Activated CD4-positive, alpha-beta T cell treated with anti-CD3 and anti-CD28 coated beads, Interleukin-2, Interleukin-6, amounts not matched to agents 100 ng/mL and 50 ng/mL, durations not matched to agents 16 hours and 8 hours (primary cell): ENCODE measurements at regions not wholly inside any gene's neighbourhood (a gene's known extent, or its start where the extent isn't known, plus 50 kb on each side); places are given as distances from the start of the nearest gene placed in this dataset.
"Not testable (repeated sequence)": the region's sequence is repeated elsewhere in the genome, so short reads cannot be mapped to it uniquely, and the experiment has no call there.

Experiments used
- DNase-seq: peaks from one replicate; pipeline ENCODE4 v3.0.0-alpha.2; 2020

DNA sequence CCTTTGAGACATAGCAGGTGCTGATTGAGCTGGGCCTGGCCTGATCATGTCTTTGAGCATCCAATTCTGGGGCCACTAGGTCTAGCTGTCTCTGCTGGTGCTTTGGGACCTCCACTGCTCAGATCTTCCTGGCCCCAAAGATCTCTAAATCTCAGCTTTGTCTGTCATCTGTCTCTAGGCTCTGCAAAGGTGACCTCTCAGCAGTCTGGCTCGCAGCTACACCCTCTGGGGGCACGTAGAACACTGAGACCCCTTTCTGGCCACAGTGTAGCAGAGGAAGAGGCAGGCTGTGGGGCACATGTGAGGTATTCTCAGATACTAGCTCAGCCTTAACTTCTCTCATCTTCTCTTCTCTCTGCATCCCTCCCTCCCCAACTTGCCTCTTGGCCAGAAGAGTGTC, 298.1 kb upstream of the PLGLB1 start:
- DNase-seq: not testable (repeated sequence)

DNA sequence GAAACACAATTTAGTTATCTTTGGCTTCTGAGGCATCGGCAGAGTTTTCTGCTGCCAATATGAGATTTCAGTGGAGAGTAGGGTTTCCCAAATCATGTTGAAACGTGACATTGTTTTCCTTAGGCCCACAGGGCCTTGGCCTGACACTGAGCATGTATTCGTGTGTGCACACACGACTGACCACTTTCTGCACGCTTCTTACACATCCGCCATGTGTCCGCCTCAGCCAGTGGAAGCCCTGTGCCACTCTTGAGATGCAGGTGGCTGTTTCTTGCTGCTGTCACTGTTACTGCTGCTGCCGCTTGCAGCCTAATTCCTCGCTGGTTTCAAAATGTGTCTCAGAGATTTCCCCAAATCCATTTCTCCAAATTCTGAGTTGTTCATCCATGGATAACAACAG, 299.6 kb upstream of the PLGLB1 start:
- DNase-seq: not testable (repeated sequence)

DNA sequence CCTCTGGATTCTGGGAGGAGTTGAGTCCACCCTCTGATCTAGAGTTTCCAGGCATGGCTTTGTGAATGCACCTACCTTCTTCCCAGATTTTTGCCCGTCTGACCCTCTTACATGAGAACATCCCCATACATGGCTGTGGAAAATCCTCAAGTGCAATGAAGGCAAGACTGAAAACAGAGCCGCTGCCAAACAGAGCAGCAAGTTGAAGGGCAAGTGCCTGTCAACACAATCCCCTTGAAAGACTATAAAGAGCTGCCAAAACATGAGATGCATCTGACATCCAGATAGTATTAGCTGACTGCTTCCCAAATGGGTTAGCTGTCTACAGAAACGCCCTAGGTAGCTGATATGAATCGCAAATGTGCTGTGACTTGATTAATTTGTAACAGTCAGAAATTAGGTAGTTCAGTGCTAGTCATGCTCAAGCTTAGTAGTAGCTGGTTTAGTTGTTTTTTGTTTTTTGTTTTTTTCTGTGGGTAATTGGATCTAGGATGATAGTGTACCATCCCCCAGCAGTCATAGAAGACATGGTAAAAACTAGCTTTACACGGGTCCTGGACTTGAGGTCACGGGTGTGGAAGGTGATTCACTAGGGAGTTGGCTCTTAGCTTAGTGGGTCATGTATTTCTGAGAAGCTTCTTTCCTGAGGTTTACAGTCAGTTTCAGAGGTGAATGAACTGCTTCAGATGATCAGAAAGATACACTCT, 302.8 kb upstream of the PLGLB1 start:
- peak; percentile 46 for DNase-seq

DNA sequence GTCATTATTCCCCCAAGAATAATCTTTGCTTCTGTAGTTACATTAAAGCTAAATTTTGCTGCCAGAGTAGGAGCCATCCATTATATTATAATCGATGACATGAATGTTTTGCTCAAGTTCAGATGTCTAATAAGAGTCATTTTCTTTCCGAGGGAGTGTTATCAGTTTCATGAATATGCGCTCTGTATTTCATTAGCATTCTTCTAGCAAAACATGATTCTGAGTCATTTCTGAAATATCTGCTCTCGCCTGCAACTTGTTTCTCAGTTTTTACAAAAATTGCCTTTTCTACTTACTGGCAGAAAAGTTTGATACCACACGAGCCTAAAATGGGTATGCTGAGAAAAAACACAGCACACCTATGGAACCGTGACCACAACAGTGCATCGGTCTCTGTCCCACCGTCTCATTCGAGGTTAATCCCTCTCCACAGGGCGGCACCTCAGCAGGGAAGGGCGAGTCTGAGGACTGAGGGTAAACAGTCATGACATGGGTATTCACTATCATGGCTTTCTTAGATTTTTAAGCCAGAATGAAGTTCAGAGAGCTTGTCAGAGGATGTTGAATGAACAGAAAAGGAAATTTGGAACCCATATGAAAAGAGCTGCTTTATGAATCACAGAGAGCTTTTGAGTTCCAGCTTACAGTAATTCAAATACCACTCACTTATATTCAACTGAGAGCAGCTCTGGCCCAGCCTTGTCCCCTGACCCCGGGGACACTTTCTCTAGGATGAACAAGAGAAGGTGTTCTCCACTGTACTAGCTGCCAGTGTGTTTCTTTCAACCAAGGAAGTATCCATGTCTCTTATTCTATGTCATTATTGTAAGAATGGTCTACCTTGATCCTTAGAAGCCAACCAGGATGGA, 303.6 kb upstream of the PLGLB1 start:
- peak; percentile 70 for DNase-seq

DNA sequence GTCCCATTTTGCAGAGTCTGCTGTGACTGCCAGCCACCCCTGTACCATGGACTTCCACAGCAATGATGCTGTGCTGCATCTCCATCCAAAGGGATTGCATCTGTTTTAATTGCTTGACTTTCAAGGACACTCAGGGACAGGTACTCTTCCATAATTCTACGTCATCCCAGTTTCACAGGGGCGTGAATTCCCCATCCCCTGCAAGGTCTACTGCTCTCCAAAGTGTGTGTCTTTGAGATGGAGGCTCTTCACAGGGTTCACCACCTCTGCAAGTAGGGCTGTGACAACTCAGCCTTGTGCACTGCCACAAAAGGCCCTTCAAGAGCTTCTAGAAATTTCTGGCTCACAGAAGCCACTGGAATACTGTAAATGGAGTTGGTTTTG, 304.3 kb upstream of the PLGLB1 start:
- DNase-seq: not testable (repeated sequence)

DNA sequence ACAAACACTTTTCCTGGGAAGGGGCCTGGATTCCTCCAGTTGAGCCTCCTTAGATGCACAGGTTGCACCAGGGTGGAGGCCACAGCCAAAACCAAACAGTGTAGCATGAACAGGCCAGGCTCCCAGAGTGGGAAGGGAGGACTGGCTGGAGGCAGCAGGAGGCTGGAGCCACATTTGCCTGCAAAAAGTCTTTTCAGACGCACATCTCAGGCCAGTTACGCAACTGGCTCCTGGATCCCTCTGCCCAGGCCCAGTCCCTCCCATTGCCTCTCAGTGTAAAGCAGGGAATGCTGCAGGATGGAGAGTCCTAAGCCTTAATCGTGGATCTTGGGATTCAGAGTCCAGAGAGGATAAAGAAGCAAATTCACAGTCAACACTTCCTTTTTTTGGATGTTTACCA, 305.1 kb upstream of the PLGLB1 start:
- DNase-seq: not testable (repeated sequence)

DNA sequence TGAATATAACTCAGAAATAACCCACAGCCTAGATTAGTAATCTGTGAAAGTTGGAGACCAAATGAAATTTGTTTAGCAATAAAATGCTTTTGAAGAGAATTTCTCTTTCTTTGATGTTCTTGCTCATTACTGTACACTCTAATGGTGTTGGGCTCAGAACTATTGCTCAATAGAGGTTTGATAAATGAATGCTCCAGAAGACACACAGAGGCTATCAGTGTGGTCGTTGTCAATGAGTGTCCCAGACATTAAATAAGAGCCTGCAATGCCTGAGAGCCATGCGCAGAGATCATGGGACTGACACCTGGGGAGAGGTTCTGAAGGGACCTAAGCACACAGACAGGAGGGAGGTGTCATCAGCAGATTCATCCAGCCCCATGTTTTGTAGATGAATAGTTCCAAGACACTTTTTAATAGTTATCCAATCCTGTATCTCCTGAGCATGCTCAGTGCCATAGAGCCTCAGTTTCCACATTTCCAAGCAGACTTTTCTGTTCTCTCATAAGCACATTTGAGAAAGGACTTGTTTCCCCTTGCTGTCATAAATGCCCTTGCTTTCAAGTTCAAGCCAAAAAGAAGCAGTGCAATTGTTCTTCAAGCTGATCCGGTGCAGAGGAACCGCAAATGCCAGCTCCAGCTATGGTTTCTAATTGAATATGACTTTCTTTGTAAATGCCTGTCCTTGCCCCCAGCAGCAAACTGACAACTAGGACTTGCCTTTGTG, 306.2 kb upstream of the PLGLB1 start:
- peak; percentile 54 for DNase-seq

DNA sequence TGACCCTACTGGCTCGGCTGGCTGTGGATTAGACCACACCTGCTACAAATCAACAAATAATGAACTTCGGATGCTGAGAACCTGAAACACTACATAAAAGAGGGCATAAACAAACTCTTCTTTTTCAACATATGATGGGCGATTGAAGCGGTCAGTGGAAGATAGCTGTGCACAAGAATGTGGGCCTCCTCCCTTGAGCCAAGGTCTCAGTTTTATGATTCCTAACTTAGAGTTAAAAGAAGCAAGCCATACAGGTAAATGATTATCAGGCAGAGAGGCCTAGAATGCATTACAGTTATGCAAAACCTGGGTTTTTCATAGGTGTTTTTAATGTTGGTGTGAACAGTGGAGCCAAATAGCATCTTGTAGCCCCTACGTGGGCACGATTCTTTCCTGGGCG, 307.9 kb upstream of the PLGLB1 start:
- not testable (repeated sequence) for DNase-seq

DNA sequence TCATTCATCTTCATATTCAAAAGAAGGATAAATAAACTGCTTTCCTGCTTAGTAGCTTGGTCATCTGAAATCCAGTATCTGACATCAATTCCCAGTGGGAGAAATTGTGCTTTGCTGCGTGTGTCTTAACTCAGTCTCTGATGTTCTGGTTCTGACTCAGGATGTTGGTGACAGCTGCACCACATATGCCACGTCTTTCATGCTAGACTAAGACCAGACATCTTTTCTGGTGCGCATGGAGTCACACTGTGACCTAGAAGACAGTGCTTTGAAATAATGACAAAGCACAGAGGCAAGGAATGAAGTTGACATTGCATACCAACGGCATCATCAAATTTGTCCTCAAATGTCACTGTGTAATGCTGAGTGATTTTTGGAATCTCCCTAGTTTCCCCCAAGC, 308.8 kb upstream of the PLGLB1 start:
- not testable (repeated sequence) for DNase-seq

DNA sequence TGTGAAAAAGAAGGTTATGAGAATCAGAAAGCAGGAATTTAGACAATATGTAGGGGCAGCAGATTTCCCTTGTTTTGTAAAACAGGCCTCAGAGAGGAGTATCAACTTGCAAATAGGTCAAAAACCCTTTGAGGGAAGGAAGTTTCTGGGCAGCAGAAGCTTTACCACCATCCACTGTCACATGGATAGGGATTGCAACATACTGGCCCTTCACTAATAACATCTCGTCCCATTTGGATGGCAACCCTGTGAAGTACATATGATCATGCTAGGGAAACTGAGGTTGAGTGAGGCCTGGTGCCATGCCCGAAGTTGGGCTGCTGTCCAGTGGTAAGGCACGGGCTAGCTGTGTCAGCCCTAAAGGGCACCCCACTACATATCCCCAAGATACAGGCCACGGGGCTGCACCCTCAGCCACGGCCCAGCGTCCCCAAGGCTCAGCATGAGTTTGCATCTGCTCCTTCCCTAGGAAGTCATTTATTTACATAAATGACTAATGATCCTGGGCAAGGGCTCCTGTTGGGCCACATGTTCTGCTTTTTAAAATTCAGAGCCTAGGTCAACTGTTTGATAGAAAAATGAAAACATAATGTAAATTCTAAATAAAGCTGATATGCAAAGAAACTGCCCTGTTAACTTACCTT, 310.4 kb upstream of the PLGLB1 start:
- not testable (repeated sequence) for DNase-seq

DNA sequence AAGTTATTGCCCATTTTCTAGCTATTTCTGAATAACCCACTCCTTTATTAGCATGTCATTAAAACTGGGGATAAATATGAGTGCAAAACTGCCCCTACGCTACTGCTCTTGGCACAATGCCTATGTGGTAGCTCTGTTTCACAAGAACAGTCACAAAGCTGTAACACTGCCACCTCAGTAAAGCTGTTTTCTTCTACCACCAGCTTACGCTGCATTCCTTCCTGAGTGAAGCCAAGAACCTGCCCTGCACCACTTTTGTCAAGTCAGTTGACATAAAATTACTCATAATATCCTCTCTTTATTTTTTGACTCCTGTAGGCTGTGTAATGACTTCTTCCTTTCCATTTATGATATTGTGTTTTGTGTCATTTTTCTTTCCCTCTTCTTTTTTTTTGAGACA, 313.2 kb upstream of the PLGLB1 start:
- peak; percentile 40 for DNase-seq

DNA sequence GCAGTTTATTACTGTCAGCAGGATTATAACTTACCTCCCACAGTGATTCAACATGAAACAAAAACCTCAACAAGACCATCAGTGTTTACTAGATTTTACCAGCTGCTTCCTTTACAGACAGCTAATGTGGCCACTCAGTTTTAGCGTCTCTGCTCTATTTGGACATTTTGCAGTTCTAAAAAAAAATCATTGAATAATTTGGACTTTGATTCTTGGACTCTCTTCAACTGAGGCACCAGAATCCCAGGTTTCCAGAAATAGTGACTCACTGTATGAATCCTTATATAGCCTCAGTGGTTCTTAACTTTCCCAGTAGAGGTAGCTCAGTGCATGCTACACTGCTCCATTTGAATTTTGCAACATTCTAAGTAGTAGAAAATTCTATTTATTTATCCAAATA, 317.4 kb upstream of the PLGLB1 start:
- peak; percentile 38 for DNase-seq

DNA sequence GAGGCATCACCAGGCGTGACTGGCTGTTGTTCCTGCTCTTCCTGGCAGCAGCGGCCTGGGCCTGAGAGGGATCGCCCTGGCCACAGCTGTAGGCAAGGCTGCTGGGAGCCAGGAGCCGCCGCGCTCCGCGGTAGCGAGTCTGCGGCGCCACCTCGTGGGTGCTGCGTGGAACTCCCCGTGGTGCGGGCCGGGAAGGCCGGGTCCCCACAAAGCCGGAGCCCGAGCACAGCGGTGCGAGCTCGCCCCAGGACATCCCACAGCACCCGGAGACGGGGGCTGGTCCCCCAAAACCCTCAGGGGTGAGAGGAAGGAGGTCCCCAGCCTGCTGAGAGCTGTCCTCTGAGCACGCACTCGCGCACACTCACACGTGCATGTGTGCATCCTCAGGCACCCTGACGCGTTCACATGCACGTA, 320.0 kb upstream of the PLGLB1 start:
- DNase-seq: peak; percentile 80

DNA sequence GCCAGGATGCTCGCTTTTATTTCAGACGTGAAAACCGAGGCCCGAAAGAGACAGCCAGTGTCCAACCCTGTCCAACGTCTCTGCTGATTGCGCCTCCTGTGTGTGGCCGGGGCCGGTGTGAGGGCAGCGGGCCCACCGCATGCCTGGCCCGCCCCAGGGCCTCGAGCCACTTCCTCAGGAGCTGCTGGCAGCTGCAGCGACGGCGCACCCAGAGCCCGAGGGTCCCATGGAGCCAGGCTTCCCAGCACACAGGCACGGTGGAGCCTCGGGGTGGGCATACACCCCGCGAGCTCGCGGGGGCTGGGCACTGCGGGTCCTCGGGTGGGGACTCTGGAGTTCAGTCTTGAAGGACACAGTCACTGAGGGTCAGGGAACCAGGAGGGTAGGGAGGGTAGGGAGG, 320.5 kb upstream of the PLGLB1 start:
- DNase-seq: not testable (repeated sequence)

DNA sequence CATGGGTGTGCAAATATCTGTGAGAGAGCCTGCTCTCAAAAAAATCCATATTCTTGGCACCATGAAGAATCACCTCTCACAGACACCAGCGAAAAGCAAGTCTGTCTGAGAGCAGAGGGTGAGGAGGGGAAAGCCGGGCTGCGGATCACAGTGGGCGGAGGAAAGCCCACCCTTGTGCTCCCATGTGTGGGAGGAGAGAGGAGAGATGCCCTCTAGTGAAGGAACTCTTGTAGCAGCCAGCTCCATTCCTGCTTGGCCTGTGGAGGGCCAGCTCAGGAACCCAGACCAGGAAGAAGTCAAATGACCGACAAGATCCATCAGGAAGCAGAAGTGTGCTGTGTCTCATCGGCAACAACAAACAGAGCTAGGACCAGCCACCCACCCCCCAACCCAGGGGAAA, 321.7 kb upstream of the PLGLB1 start:
- DNase-seq: not testable (repeated sequence)

DNA sequence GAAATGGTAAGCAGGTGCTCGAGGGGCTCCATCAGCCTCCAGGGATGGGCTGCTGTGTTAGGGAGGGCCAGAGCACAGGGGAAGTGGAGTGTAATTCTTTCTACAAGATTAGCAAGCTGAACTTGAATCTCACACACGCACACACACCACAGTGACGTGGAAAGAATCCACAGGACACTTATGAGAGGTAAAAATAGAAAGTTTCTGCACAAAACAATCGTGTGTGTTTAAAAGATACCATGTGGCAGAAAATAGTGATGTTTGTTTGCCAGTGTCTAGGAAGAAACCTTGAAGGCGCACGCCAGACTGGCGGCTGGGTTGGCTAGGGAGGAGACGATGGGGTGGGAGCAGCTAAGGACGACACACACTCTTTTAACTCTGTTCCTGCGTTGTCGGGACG, 323.6 kb upstream of the PLGLB1 start:
- DNase-seq: not testable (repeated sequence)

DNA sequence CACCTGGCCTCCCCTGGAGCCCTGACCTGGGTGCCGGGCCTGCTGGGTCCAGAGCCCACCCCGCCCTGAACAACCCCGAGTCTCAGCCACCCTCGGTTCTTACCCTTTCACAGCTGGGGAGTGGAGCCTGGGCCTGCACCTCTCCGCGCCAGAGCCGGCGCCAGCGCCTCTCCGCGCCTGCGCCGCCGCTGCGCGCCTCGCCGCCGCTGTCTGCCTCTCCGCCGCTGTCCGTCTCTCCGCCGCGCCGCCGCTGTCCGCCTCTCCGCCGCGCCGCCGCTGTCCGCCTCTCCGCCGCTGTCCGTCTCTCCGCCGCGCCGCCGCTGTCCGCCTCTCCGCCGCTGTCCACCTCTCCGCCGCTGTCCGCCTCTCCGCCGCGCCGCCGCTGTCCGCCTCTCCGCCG, 326.9 kb upstream of the PLGLB1 start:
- not testable (repeated sequence) for DNase-seq

DNA sequence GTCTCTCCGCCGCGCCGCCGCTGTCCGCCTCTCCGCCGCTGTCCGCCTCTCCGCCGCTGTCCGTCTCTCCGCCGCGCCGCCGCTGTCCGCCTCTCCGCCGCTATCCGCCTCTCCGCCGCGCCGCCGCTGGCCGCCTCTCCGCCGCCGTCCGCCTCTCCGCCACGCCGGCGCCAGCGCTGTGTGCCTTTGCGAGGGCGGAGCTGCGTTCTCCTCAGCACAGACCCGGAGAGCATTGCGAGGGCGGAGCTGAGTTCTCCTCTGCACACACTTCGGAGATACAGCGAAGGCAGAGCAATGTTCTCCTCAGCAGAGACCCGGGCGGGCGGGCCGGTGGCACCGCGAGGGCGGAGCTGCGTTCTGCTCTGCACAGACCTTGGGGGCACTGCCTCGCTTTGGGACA, 327.4 kb upstream of the PLGLB1 start:
- DNase-seq: peak; percentile 27

DNA sequence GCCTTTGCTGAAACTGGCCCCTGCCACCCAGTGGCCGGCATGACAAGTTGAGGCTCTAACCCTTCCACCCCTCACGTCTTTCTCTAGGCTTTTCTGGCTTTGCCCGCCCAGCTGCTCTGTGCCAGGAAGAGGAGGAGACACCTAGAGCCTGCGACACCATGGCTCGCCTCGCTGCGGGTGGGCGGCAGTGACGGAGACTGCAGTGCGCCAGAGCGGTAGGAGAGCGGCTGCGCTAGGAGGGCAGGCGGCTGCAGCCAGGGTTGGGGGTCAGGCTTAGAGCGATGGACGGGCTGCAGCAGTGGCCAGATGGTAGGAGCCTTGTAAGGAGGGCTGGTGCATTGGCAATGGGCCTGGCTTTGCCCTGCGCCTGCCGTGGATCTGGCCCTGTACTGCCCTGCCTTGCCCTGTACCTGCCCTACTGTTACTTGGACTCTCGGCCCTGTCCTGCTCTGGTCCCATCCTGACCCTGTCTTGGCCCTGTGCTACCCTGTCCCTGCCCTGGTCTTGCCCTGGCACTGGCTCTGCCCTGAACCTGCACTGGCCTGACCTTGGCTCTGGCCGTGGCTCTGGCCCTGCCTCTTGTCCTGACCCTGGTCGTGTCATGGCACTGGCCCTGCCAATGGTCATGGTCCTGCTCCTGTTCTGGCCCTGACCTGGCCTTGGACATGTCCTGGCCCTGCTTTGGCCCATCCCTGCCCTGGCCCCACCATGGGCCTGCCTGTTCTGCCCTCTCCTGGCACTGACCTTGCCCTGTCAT, 330.7 kb upstream of the PLGLB1 start:
- not testable (repeated sequence) for DNase-seq

DNA sequence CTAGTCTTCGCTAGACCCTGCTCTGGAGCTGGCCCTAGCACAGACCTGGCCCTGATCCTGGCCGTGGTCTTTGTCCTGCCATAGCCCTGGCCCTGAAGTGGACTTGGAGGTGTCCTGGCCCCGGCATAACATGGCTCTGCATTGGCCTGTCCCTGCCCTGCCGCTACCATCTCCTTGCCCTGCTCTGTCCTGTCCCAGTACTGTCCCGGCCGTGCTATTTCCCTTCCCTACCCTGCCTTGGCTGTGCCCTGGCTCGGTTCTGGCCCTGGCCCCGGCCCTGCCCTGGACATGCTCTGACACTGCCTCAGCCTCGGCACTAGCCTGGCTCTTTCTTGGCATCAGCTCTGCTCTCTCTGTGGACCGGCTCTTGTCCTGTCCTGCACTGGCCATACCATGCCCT, 331.8 kb upstream of the PLGLB1 start:
- DNase-seq: not testable (repeated sequence)

DNA sequence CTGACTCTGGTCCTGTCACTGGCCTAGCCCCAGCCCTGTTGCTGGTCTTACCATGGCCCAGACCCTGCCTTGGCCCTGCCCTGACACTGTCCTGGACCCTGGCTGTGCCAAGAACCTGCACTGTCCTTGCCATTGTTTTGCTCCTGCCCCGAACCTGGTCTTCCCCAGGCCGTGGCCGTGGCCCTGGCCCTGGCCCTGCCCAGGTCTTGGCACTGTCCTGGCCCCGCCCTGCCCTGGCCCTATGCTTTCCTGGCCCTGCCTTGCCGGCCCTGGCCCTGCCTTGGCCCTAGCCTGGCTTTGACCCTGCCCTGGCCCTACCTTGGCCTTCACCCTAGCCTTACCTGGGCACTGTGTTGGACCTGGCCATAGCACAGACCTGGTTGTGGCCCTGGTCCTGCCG, 332.5 kb upstream of the PLGLB1 start:
- DNase-seq: not testable (repeated sequence)

DNA sequence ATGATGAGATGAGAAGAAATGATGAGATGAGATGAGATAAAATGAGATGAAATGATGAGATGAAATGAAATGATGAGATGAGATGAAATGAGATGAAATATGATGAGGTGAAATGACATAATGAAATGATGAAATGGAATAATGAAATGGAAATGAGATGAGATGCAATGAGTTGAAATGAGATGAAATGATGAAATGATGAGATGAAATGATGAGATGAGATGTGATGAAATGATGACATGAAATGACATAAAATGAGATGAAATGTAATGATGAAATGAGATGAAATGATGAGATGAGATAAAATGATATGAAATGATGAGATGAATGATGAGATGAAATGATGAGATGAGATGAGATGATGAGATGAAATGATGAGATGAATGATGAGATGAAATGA, 338.6 kb upstream of the PLGLB1 start:
- not testable (repeated sequence) for DNase-seq
